Psoas muscle (tissue), 7 donors: ENCODE measurements at regions not wholly inside any gene's neighbourhood (a gene's known extent, or its start where the extent isn't known, plus 50 kb on each side); places are given as distances from the start of the nearest gene placed in this dataset.
A peak's percentile ranks its signal among the peaks of the same experiment; 100 is the strongest.
"Not testable (repeated sequence)": the region's sequence is repeated elsewhere in the genome, so short reads cannot be mapped to it uniquely, and the experiment has no call there.

Experiments used
- ATAC-seq, 4 donors: fragments of 200-7000 bp; cut with Tn5 transposase; one replicate each; pipeline ENCODE4 v1.9.1; 2020; ENCODE audit warnings: moderate library complexity in 3 of 4, mild to moderate bottlenecking in 2 of 4
- DNase-seq, 2 donors: peaks; one replicate each; pipeline ENCODE4 v3.0.0-alpha.2; 2020
- H3K27ac ChIP-seq: fragments of 200-600 bp; one replicate; pipeline ENCODE4 v1.8.0; 2022
- H3K27me3 ChIP-seq, 3 donors: fragments of 200-600 bp in 1 of 3; one replicate each; pipeline versions ENCODE4 v1.6.1 to v1.8.0; 2013 to 2022; ENCODE audit warnings: low read length in 2 of 3, mild to moderate bottlenecking in 2 of 3, moderate library complexity in 1 of 3; ENCODE audit not compliant: insufficient read depth in 3 of 3
- H3K36me3 ChIP-seq, 2 donors: fragments of 200-600 bp in 1 of 2; one replicate each; pipeline versions ENCODE4 v1.6.1 to v1.8.0; 2013 to 2022; ENCODE audit warnings: low read depth in 1 of 2, mild to moderate bottlenecking in 1 of 2, moderate library complexity in 1 of 2; ENCODE audit not compliant: insufficient read depth in 1 of 2
- H3K4me1 ChIP-seq: fragments of 200-600 bp; one replicate; pipeline ENCODE4 v1.8.0; 2022
- H3K4me3 ChIP-seq: fragments of 200-600 bp; one replicate; pipeline ENCODE4 v1.8.0; 2022; ENCODE audit warnings: mild to moderate bottlenecking
- H3K9me3 ChIP-seq: fragments of 200-600 bp; one replicate; pipeline ENCODE4 v1.8.0; 2022
- CTCF ChIP-seq: fragments of 200-600 bp; IDR thresholded peaks from one replicate; pipeline ENCODE4 v1.8.0; 2022; ENCODE audit warnings: antibody characterized with exemption
- WGBS, 3 donors: extraction: QIAGEN DNeasy Blood & Tissue Kit; methylation state at CpG; one replicate each; pipeline versions ENCODE4 v1.1.6 to v1.1.7; 2013; 5-methylcytosine and 5-hydroxymethylcytosine counted together
- intact Hi-C, 2 donors: fragments of 100-400 bp; cut with DNase I; formaldehyde crosslinking; loops; one replicate each; pipeline versions ENCODE4 v1.11.0 to v1.14.2; 2022
- donor health status: healthy with polysubstance abuse.
- donor health status: DM: no; HTN: no; CAD: no; lungs with moderate emphysema.
- donor health status: Bipolar disorder and iron deficiency.
- donor health status: healthy.
- donor health status: DM: yes; HTN: yes; CAD: no.
- donor health status: DM: no; HTN: no; CAD: no.
- donor health status: DM: yes; HTN: yes; CAD: no.

- H3K4me1 ChIP-seq: no peaks in the 10 kb centered on the region
- H3K4me3 ChIP-seq: no peak overlapping the region
- intact Hi-C loops: no loop called here
- WGBS, 3 donors: 35 to 67% (median 49%) methylated on average over 2 of the region's 2 CpGs
- ATAC-seq (peak; percentile 54 to 98 (median 82)), DNase-seq (peak; percentile 24 to 38)
- H3K27ac ChIP-seq: peak overlapping the region; percentile 31
- H3K36me3 ChIP-seq: no peaks in the 10 kb centered on the region
- H3K27me3 ChIP-seq: no peaks in the 10 kb centered on the region
- H3K9me3 ChIP-seq: no peaks in the 10 kb centered on the region
- TF ChIP-seq CTCF: no peak
Measured at GRCh38 chr20:40010483-40010882, 678.6 kb downstream of the MAFB start.

- DNase-seq: no peak
- Histone ChIP-seq H3K9me3 (no peaks in the 10 kb centered on the region), H3K36me3 (no peaks in the 10 kb centered on the region), H3K4me3 (no peak overlapping the region), H3K4me1 (no peaks in the 10 kb centered on the region), H3K27ac (peak overlapping the region; percentile 31), H3K27me3 (no peaks in the 10 kb centered on the region)
- no peak for ATAC-seq
- 71 to 82% (median 76%) methylated on average over 3 of the region's 3 CpGs for WGBS, 3 donors
- no peak for TF ChIP-seq CTCF
- intact Hi-C loops: no loop called here
Measured at GRCh38 chr20:40009542-40009941, 679.5 kb downstream of the MAFB start.

- intact Hi-C loops: no loop called here
Measured at GRCh38 chr20:40008177-40008576, 680.9 kb downstream of the MAFB start.

GRCh38 chr20:40006168-40006860 lies 682.7 kb downstream of the MAFB start:
- DNase-seq: no peak
- no peaks in the 10 kb centered on the region for H3K9me3 ChIP-seq
- no peak overlapping the region for H3K27ac ChIP-seq
- TF ChIP-seq CTCF: no peak
- no peak overlapping the region for H3K4me3 ChIP-seq
- no peaks in the 10 kb centered on the region for H3K27me3 ChIP-seq
- intact Hi-C loops: no loop called here
- no peak for ATAC-seq
- no peaks in the 10 kb centered on the region for H3K4me1 ChIP-seq
- no peaks in the 10 kb centered on the region for H3K36me3 ChIP-seq
- WGBS, 3 donors: 83 to 91% (median 85%) methylated on average over 1 of the region's 1 CpG

More at GRCh38 chr20:40008177-40008576, 680.9 kb downstream of the MAFB start:
- no peak for TF ChIP-seq CTCF
- Histone ChIP-seq H3K27me3 (no peaks in the 10 kb centered on the region), H3K36me3 (no peaks in the 10 kb centered on the region), H3K27ac (no peak overlapping the region), H3K4me3 (no peak overlapping the region), H3K4me1 (no peaks in the 10 kb centered on the region), H3K9me3 (no peaks in the 10 kb centered on the region)
- DNase-seq: peak in 1 of 2 donors; percentile 25
- 54 to 85% (median 59%) methylated on average over 3 of the region's 3 CpGs for WGBS, 3 donors
- peak in 2 of 4 donors; percentile 39 to 70 for ATAC-seq

GRCh38 chr20:40004092-40004491 lies 684.9 kb downstream of the MAFB start:
- H3K27me3 ChIP-seq, H3K36me3 ChIP-seq, DNase-seq, intact Hi-C loops, ATAC-seq, H3K9me3 ChIP-seq, H3K27ac ChIP-seq, H3K4me1 ChIP-seq, H3K4me3 ChIP-seq: not testable (repeated sequence)
- WGBS, 3 donors: 81 to 94% (median 89%) methylated on average over 2 of the region's 2 CpGs
